ENCODE measurements at regions not wholly inside any gene's neighbourhood (a gene's known extent, or its start where the extent isn't known, plus 50 kb on each side); places are given as distances from the start of the nearest gene placed in this dataset.

- no peak for TF ChIP-seq CTCF (IDR thresholded peaks at IDR 0.05; ENCODE audit: low read depth, low read length)
- in situ Hi-C loops (cut with HindIII; ENCODE audit: low sequenced_read_pairs), result no loop called here
- no peak for DNase-seq (ENCODE audit: low read depth, low spot score)
- H3K4me3 ChIP-seq (ENCODE audit: low read depth, low read length), result no peak overlapping the region
These were observed 854.3 kb downstream of the LUZP2 start for GRCh38 chr11:25350899-25351803.

- in situ Hi-C loops (cut with HindIII; ENCODE audit: low sequenced_read_pairs), result no loop called here
- no peak overlapping the region for H3K4me3 ChIP-seq (ENCODE audit: low read depth, low read length)
- no peak for TF ChIP-seq CTCF (IDR thresholded peaks at IDR 0.05; ENCODE audit: low read depth, low read length)
- no peak for DNase-seq (ENCODE audit: low read depth, low spot score)
These were observed 860.3 kb downstream of the LUZP2 start for GRCh38 chr11:25357133-25357532.

GRCh38 chr11:25377466-25377865 is 880.6 kb downstream of the LUZP2 start:
- H3K4me3 ChIP-seq (ENCODE audit: low read depth, low read length), result no peak overlapping the region
- no peak for TF ChIP-seq CTCF (IDR thresholded peaks at IDR 0.05; ENCODE audit: low read depth, low read length)
- DNase-seq (ENCODE audit: low read depth, low spot score), result no peak
- in situ Hi-C loops (cut with HindIII; ENCODE audit: low sequenced_read_pairs), result no loop called here

- DNase-seq (ENCODE audit: low read depth, low spot score), result no peak
- in situ Hi-C loops (cut with HindIII; ENCODE audit: low sequenced_read_pairs), result no loop called here
- TF ChIP-seq CTCF (IDR thresholded peaks at IDR 0.05; ENCODE audit: low read depth, low read length), result no peak
- no peak overlapping the region for H3K4me3 ChIP-seq (ENCODE audit: low read depth, low read length)
These were observed 900.0 kb downstream of the LUZP2 start for GRCh38 chr11:25396847-25397246.

- in situ Hi-C loops (cut with HindIII; ENCODE audit: low sequenced_read_pairs), result no loop called here
These were observed 911.3 kb downstream of the LUZP2 start for GRCh38 chr11:25408146-25408545.

GRCh38 chr11:25415793-25416192 is 916.1 kb upstream of the ANO3 start:
- DNase-seq (ENCODE audit: low read depth, low spot score), result no peak
- in situ Hi-C loops (cut with HindIII; ENCODE audit: low sequenced_read_pairs), result no loop called here
- no peak overlapping the region for H3K4me3 ChIP-seq (ENCODE audit: low read depth, low read length)
- no peak for TF ChIP-seq CTCF (IDR thresholded peaks at IDR 0.05; ENCODE audit: low read depth, low read length)

More at GRCh38 chr11:25408146-25408545, 911.3 kb downstream of the LUZP2 start:
- no peak for DNase-seq (ENCODE audit: low read depth, low spot score)
- no peak overlapping the region for H3K4me3 ChIP-seq (ENCODE audit: low read depth, low read length)
- no peak for TF ChIP-seq CTCF (IDR thresholded peaks at IDR 0.05; ENCODE audit: low read depth, low read length)

Measured in astrocyte of the spinal cord (primary cell).